Esophagus muscularis mucosa (tissue), 4 donors: ENCODE measurements at regions not wholly inside any gene's neighbourhood (a gene's known extent, or its start where the extent isn't known, plus 50 kb on each side); places are given as distances from the start of the nearest gene placed in this dataset.
"Not testable (repeated sequence)": the region's sequence is repeated elsewhere in the genome, so short reads cannot be mapped to it uniquely, and the experiment has no call there.

Experiments used
- DNase-seq: peaks from one replicate; pipeline ENCODE4 v3.0.0-alpha.2; 2017; ENCODE audit errors: extremely low spot score
- H3K27ac ChIP-seq, 4 donors: fragments of 200-600 bp; sonication (generic); replicated peaks in 1 of 4; 1 replicate in 3 of 4; 2 replicates in 1 of 4; pipeline ENCODE4 v1.5.1; 2016 to 2019; ENCODE audit warnings: mild to moderate bottlenecking in 1 of 4
- H3K27me3 ChIP-seq, 4 donors: fragments of 200-600 bp; sonication (generic); one replicate each; pipeline versions ENCODE4 v1.5.1 to v1.6.0; 2016 to 2019
- H3K36me3 ChIP-seq, 4 donors: fragments of 200-600 bp; sonication (generic); one replicate each; pipeline ENCODE4 v1.5.1; 2016 to 2019
- H3K4me1 ChIP-seq, 4 donors: fragments of 200-600 bp; sonication (generic); one replicate each; pipeline ENCODE4 v1.5.1; 2016 to 2019
- H3K4me3 ChIP-seq, 4 donors: fragments of 200-600 bp; sonication (generic); 1 replicate in 2 of 4; 2 replicates in 2 of 4; pipeline ENCODE4 v1.5.1; 2016 to 2019; ENCODE audit warnings: mild to moderate bottlenecking in 4 of 4, moderate library complexity in 1 of 4
- H3K9me3 ChIP-seq, 4 donors: fragments of 200-600 bp; sonication (generic); 1 replicate in 3 of 4; 2 replicates in 1 of 4; pipeline ENCODE4 v1.5.1; 2016 to 2019
- EP300 ChIP-seq: sonication (generic); formaldehyde crosslinking; IDR thresholded peaks from one replicate; pipeline ENCODE4 v1.6.1; 2017; ENCODE audit warnings: antibody characterized with exemption
- POLR2A ChIP-seq: fragments of 450-650 bp; IDR thresholded peaks from one replicate; pipeline ENCODE4 v1.6.1; 2017; ENCODE audit warnings: antibody characterized with exemption, moderate library complexity, mild to moderate bottlenecking, low read depth
- POLR2AphosphoS5 ChIP-seq, 2 donors: sonication (generic); formaldehyde crosslinking; IDR thresholded peaks; one replicate each; pipeline ENCODE4 v1.6.1; 2017; ENCODE audit warnings: antibody characterized with exemption in 2 of 2
- WGBS: methylation state at CpG from one replicate; pipeline ENCODE4 v1.1.5; 2018; 5-methylcytosine and 5-hydroxymethylcytosine counted together
- intact Hi-C: fragments of 100-400 bp; cut with DNase I; formaldehyde crosslinking; loops from one replicate; pipeline ENCODE4 v1.15.1; 2023
- TF ChIP-seq, protein P1 (sequence below), 3 experiments: fragments of 200-600 bp in 2 of 3; fragments of 450-650 bp in 1 of 3; sonication (generic) in 2 of 3; IDR thresholded peaks; one replicate each; pipeline ENCODE4 v1.5.1; 2017 to 2019; ENCODE audit warnings: antibody characterized with exemption in 3 of 3, mild to moderate bottlenecking in 2 of 3, moderate library complexity in 1 of 3

DNA sequence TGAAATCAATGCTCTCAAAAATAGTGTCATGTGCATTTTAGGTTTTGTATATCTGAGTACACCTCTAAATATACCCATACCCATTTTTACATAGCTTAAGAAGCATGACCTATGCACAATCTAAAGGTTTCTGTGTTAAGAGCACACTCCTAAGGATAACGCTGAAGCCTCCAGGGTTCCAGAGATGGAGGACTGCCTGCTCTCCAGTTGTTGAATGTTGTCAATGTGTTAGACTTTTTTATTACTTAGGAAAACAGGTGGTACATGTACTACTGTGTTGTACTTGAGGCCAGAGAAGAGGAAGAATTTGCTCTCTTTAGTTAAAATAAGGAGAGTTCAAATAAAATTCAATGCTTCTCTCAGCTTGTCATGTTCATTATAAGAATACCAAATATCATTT lies 141.2 kb downstream of the EMB start:
- Histone ChIP-seq H3K4me1 (no peaks in the 10 kb centered on the region), H3K4me3 (no peak overlapping the region), H3K36me3 (no peaks in the 10 kb centered on the region), H3K9me3 (no peaks in the 10 kb centered on the region), H3K27ac (no peak overlapping the region), H3K27me3 (no peaks in the 10 kb centered on the region)
- intact Hi-C loops = no loop called here
- TF ChIP-seq POLR2A (no peak), EP300 (no peak), POLR2AphosphoS5 (IDR thresholded peaks at IDR 0.05) (no peak)
- TF ChIP-seq, protein P1, sequence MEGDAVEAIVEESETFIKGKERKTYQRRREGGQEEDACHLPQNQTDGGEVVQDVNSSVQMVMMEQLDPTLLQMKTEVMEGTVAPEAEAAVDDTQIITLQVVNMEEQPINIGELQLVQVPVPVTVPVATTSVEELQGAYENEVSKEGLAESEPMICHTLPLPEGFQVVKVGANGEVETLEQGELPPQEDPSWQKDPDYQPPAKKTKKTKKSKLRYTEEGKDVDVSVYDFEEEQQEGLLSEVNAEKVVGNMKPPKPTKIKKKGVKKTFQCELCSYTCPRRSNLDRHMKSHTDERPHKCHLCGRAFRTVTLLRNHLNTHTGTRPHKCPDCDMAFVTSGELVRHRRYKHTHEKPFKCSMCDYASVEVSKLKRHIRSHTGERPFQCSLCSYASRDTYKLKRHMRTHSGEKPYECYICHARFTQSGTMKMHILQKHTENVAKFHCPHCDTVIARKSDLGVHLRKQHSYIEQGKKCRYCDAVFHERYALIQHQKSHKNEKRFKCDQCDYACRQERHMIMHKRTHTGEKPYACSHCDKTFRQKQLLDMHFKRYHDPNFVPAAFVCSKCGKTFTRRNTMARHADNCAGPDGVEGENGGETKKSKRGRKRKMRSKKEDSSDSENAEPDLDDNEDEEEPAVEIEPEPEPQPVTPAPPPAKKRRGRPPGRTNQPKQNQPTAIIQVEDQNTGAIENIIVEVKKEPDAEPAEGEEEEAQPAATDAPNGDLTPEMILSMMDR (IDR thresholded peaks at IDR 0.05) = no peak
- 100% methylated on average over 1 of the region's 1 CpG for WGBS
- DNase-seq = no peak

DNA sequence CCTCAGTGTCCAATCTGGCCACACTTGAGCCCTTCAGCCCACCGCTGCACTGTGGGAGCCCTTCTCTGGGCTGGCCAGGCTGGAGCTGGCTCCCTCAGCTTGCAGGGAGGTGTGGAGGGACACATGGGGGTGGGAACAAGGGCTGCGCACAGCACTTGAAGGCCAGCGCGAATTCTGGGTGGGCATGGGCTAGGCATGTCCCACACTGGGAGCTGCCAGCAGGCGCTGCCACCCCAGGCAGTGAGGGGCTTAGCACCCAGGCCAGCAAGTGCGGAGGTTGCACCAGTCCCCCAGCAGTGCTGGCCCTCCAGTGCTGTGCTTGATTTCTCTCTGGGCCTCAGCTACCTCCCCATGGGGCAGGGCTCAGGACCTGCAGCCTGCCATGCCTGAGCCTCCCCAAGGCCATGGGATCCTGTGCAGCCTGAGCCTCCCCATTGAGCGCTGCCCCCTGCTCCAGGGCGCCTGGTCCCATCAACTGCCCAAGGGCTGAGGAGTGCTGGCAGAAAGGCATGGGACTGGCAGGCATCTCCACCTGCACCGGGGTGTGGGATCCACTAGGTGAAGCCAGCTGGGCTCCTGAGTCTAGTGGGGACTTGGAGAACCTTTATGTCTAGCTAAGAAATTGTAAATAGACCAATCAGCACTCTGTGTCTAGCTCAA lies 148.2 kb downstream of the EMB start:
- Histone ChIP-seq H3K9me3 (no peaks in the 10 kb centered on the region), H3K36me3 (no peaks in the 10 kb centered on the region), H3K4me1 (no peaks in the 10 kb centered on the region), H3K4me3 (no peak overlapping the region), H3K27ac (no peak overlapping the region), H3K27me3 (peaks cover 0 to 5% (median 0%) of the 10 kb centered on the region in 4 donors)
- DNase-seq = no peak
- WGBS = 82% methylated on average over 5 of the region's 9 CpGs
- TF ChIP-seq POLR2AphosphoS5 (IDR thresholded peaks at IDR 0.05) = no peak
- TF ChIP-seq, protein P1 (IDR thresholded peaks at IDR 0.05) = no peak
- intact Hi-C loops = no loop called here

- H3K36me3 ChIP-seq, intact Hi-C loops, DNase-seq, H3K27ac ChIP-seq, H3K4me3 ChIP-seq, H3K4me1 ChIP-seq, H3K27me3 ChIP-seq, H3K9me3 ChIP-seq: not testable (repeated sequence)
- WGBS = 92% methylated on average over 7 of the region's 10 CpGs
Measured at GRCh38 chr5:50280461-50280860, 160.6 kb downstream of the EMB start.
